ENCODE measurements at regions not wholly inside any gene's neighbourhood (a gene's known extent, or its start where the extent isn't known, plus 50 kb on each side); places are given as distances from the start of the nearest gene placed in this dataset.

GRCh38 chr3:13934315-13934714 is 54.4 kb upstream of the WNT7A start:
- TF ChIP-seq POLR2A (IDR thresholded peaks at IDR 0.05) (no peak), CTCF (IDR thresholded peaks at IDR 0.05) (no peak)

Data from lower leg skin (tissue), 3 donors.